ENCODE measurements at regions not wholly inside any gene's neighbourhood (a gene's known extent, or its start where the extent isn't known, plus 50 kb on each side); places are given as distances from the start of the nearest gene placed in this dataset.

DNA sequence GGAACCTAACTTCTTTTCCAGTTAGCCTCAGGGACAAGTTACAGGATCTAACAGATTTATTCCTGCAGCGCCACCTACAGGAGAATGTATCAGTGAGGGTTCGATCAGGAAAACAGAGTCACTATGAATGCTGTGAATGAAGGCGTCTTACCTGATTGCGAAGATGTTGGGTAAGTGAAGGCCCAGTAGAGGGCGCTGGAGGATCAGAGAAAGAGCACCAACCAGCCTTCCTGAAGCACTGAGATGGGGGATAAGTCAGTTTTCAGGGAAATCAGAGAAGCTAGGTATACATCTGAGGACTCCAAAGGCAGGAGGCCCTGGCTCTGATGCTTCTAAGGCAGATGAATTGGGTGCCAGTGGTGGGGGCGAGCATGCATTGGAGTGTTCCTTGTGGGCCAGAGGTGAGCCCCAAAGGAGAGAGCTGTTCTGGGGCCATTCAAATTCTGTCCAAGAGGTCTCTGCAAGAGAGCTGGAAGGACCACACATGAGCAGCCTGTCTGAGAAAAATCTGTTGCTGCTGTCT, 169.9 kb upstream of the AADAT start:
- TF ChIP-seq POLR2A (IDR thresholded peaks at IDR 0.05; ENCODE audit: borderline replicate concordance, extremely low read depth, insufficient read depth, insufficient read length), result no peak
- peak; percentile 94 to 99 (median 98) for TF ChIP-seq CTCF (IDR thresholded peaks at IDR 0.05 in 2 of 3, conservative IDR thresholded peaks at IDR 0.05 in 1 of 3; ENCODE audit: borderline replicate concordance in 1 of 3, insufficient read depth in 1 of 3, low read depth in 2 of 3, low read length in 2 of 3)
- TF ChIP-seq SP1 (IDR thresholded peaks at IDR 0.05; ENCODE audit: low read depth), result no peak
- TF ChIP-seq, protein P1, sequence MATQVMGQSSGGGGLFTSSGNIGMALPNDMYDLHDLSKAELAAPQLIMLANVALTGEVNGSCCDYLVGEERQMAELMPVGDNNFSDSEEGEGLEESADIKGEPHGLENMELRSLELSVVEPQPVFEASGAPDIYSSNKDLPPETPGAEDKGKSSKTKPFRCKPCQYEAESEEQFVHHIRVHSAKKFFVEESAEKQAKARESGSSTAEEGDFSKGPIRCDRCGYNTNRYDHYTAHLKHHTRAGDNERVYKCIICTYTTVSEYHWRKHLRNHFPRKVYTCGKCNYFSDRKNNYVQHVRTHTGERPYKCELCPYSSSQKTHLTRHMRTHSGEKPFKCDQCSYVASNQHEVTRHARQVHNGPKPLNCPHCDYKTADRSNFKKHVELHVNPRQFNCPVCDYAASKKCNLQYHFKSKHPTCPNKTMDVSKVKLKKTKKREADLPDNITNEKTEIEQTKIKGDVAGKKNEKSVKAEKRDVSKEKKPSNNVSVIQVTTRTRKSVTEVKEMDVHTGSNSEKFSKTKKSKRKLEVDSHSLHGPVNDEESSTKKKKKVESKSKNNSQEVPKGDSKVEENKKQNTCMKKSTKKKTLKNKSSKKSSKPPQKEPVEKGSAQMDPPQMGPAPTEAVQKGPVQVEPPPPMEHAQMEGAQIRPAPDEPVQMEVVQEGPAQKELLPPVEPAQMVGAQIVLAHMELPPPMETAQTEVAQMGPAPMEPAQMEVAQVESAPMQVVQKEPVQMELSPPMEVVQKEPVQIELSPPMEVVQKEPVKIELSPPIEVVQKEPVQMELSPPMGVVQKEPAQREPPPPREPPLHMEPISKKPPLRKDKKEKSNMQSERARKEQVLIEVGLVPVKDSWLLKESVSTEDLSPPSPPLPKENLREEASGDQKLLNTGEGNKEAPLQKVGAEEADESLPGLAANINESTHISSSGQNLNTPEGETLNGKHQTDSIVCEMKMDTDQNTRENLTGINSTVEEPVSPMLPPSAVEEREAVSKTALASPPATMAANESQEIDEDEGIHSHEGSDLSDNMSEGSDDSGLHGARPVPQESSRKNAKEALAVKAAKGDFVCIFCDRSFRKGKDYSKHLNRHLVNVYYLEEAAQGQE (IDR thresholded peaks at IDR 0.05; ENCODE audit: low read depth), result no peak
- TF ChIP-seq MAX (IDR thresholded peaks at IDR 0.05), result no peak
- no peak for TF ChIP-seq EZH2phosphoT487 (IDR thresholded peaks at IDR 0.05; ENCODE audit: borderline replicate concordance)
- no peak for TF ChIP-seq EGR1 (IDR thresholded peaks at IDR 0.05; ENCODE audit: low read depth)
- TF ChIP-seq EZH2 (IDR thresholded peaks at IDR 0.05), result no peak
- TF ChIP-seq CEBPB (IDR thresholded peaks at IDR 0.05; ENCODE audit: low read depth), result 0 out of 2 replicates have a peak, but pooled peaks have one; percentile 40
